NT2/D1 (cell line): ENCODE measurements at regions not wholly inside any gene's neighbourhood (a gene's known extent, or its start where the extent isn't known, plus 50 kb on each side); places are given as distances from the start of the nearest gene placed in this dataset.
"Not testable (repeated sequence)": the region's sequence is repeated elsewhere in the genome, so short reads cannot be mapped to it uniquely, and the experiment has no call there.

Experiments used
- DNase-seq: peaks from one replicate; pipeline ENCODE4 v3.0.0-alpha.2; 2011; ENCODE audit warnings: low read depth, low spot score
- H3K27me3 ChIP-seq: 2 replicates; pipeline ENCODE4 v1.6.0; 2011; ENCODE audit warnings: mild to moderate bottlenecking; ENCODE audit not compliant: insufficient read length, insufficient read depth
- H3K36me3 ChIP-seq: 2 replicates; pipeline ENCODE4 v1.6.1; 2011; ENCODE audit warnings: mild to moderate bottlenecking, low read length, mixed read lengths; ENCODE audit not compliant: insufficient read depth, insufficient read length
- H3K4me1 ChIP-seq: 2 replicates; pipeline ENCODE4 v1.5.1; 2011; ENCODE audit not compliant: insufficient read depth, insufficient read length
- H3K4me3 ChIP-seq: 2 replicates; pipeline ENCODE4 v1.5.1; 2011; ENCODE audit warnings: low read depth; ENCODE audit not compliant: insufficient read length
- H3K9ac ChIP-seq: 2 replicates; pipeline ENCODE4 v1.6.0; 2011; ENCODE audit warnings: low read depth; ENCODE audit not compliant: insufficient read length
- H3K9me3 ChIP-seq: 2 replicates; pipeline ENCODE4 v1.5.1; 2011; ENCODE audit warnings: mild to moderate bottlenecking, low read length; ENCODE audit not compliant: insufficient read depth
- SUZ12 ChIP-seq: IDR thresholded peaks from 2 replicates; pipeline ENCODE4 v1.6.1; 2011; ENCODE audit not compliant: insufficient read length, insufficient read depth; ENCODE audit errors: extremely low read depth
- YY1 ChIP-seq: IDR thresholded peaks from 2 replicates; pipeline ENCODE4 v1.6.1; 2011; ENCODE audit not compliant: insufficient read length, insufficient read depth
- ZNF274 ChIP-seq: IDR thresholded peaks from 2 replicates; pipeline ENCODE4 v1.6.1; 2011; ENCODE audit warnings: mild to moderate bottlenecking, low read depth, low read length

DNA sequence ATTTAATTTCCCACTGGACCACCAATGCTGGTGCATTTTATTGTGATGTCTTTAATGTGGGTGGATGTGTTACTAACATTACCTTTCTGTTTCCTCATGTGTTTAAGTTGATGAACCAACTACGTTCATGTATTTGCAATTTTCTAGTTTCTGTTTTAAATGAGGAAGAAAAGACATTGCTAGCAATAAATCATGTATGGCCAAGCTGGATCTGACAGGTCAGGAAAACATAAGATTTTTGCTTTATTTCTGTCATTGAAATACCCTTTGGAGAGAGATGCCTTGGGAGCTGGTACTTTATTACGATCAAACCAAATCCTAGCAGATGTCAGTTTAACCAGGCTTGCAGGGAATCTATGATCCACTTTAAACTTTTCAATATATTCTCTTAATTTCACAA is 553.2 kb downstream of the RFC3 start:
- no peaks in the 10 kb centered on the region for H3K36me3 ChIP-seq
- no peak for TF ChIP-seq SUZ12
- no peak for TF ChIP-seq YY1
- TF ChIP-seq ZNF274, result no peak
- no peaks in the 10 kb centered on the region for H3K9me3 ChIP-seq
- no peak overlapping the region for H3K4me3 ChIP-seq
- H3K4me1 ChIP-seq, result no peaks in the 10 kb centered on the region
- H3K9ac ChIP-seq, result no peak overlapping the region
- no peak for DNase-seq
- no peaks in the 10 kb centered on the region for H3K27me3 ChIP-seq

DNA sequence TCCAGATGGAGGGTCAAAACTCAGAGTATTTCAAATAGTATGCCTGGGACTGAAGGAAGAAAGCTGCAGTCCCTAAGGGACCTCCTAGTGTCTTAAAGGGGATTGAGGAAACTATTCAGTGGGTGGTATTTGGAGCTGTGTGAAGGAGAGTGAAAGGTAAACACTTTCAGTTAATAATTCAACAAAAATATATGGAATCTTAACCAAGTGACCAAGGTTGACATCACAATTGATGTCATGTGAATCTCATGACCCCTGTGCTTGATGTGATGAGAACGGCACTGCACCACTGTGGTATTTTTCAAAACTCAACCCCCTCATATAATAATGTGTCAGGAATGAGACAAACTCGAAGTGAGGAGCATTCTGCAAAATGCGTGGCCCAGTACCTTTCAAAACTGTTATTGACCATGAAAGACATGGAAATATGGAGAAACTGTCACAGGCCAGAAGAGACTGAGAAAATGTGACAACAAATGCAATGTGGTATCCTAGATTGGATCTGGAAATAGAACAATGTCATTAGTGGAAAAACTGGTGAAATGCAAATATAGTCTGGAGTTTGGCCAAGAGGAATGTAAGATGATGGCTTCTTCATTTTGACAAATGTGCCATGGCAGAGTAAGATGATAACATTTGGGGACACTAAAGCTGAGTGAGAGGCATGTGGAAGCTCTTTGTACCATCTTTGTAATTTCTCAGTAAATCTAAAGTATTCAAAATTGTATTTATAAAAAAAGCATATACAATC is 553.9 kb downstream of the RFC3 start:
- Histone ChIP-seq H3K4me3 (no peak overlapping the region), H3K9ac (no peak overlapping the region), H3K36me3 (no peaks in the 10 kb centered on the region), H3K4me1 (no peaks in the 10 kb centered on the region), H3K27me3 (no peaks in the 10 kb centered on the region), H3K9me3 (no peaks in the 10 kb centered on the region)
- TF ChIP-seq SUZ12 (no peak), YY1 (no peak), ZNF274 (no peak)
- no peak for DNase-seq

DNA sequence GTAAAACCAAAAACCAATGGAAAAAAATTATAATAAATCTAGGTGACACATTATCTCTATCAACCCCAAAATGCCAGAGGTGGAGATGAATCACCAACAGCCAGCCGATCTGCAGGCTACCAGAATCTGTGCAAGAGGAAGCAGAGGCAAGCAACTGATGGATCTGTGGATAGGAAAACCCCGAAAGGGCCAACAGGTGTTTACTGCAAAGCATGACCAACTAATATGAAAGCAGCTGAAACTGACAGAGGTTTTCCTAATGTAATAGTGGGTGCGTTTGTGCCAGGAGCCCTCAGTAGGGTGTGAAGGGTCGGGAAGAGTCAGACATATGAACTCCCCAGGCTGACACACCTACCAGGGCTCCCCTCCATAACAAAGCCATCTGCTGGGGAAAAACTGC is 554.6 kb downstream of the RFC3 start:
- H3K4me1 ChIP-seq, result no peaks in the 10 kb centered on the region
- H3K27me3 ChIP-seq, result no peaks in the 10 kb centered on the region
- no peaks in the 10 kb centered on the region for H3K9me3 ChIP-seq
- no peaks in the 10 kb centered on the region for H3K36me3 ChIP-seq
- no peak overlapping the region for H3K9ac ChIP-seq
- no peak overlapping the region for H3K4me3 ChIP-seq
- TF ChIP-seq YY1 (no peak), ZNF274 (no peak), SUZ12 (no peak)
- no peak for DNase-seq

DNA sequence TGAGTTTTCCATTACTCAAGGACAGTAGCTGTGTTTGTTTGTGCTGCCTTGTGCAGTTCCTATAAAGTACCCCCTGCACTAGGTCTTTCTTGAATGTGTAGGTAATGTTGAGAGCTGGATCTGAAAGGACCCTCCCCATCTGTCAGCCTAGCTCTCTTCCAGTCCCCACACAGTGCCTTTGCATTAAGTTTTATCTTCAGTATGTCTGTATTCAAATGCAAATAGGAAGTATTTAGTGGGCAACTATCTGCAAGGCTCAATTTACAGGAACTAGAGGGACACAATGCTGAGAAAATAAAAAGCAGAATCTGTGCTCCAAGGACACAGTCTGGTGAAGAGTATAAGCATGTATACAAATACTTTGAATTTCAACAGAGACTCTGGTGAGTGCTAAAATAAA is 558.5 kb downstream of the RFC3 start:
- Histone ChIP-seq H3K36me3 (no peaks in the 10 kb centered on the region), H3K9ac (no peak overlapping the region), H3K4me1 (no peaks in the 10 kb centered on the region), H3K27me3 (no peaks in the 10 kb centered on the region), H3K4me3 (no peak overlapping the region), H3K9me3 (no peaks in the 10 kb centered on the region)
- no peak for DNase-seq
- TF ChIP-seq SUZ12 (no peak), YY1 (no peak), ZNF274 (no peak)

DNA sequence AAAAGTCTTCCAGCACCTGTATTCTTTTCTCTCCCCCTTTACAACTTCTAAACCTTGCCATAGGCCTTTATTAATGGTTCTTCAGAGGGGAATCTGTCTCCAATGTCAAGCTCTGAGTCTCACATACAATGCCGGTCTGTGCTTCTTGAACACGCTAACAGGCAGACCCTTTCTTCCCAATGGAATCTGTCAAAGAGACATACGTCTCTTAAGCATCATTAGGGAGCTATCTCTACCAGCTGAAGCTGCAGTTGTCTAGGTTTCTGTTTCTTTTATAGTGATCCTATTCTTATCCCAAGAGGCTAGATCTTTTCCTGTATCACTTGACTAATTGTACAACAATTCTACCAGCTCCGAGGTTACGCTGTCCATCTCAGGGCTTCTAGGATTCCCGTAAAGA is 560.8 kb upstream of the NBEA start:
- Histone ChIP-seq H3K4me1 (no peaks in the 10 kb centered on the region), H3K9me3 (no peaks in the 10 kb centered on the region), H3K9ac (no peak overlapping the region), H3K27me3 (no peaks in the 10 kb centered on the region), H3K4me3 (no peak overlapping the region), H3K36me3 (no peaks in the 10 kb centered on the region)
- DNase-seq, result no peak
- no peak for TF ChIP-seq SUZ12
- no peak for TF ChIP-seq ZNF274
- TF ChIP-seq YY1, result no peak

GRCh38 chr13:34383728-34384127 is 558.3 kb upstream of the NBEA start:
- H3K27me3 ChIP-seq, result no peaks in the 10 kb centered on the region

GRCh38 chr13:34386229-34386628 is 555.8 kb upstream of the NBEA start:
- not testable (repeated sequence) for H3K4me3 ChIP-seq, H3K9ac ChIP-seq, DNase-seq

More at GRCh38 chr13:34383728-34384127, 558.3 kb upstream of the NBEA start:
- no peak overlapping the region for H3K4me3 ChIP-seq
- TF ChIP-seq SUZ12, result no peak
- TF ChIP-seq ZNF274, result no peak
- no peak for TF ChIP-seq YY1
- DNase-seq, result no peak
- H3K36me3 ChIP-seq, result no peaks in the 10 kb centered on the region
- no peaks in the 10 kb centered on the region for H3K9me3 ChIP-seq
- no peaks in the 10 kb centered on the region for H3K4me1 ChIP-seq
- H3K9ac ChIP-seq, result no peak overlapping the region

GRCh38 chr13:34391076-34391475 is 551.0 kb upstream of the NBEA start:
- Histone ChIP-seq H3K9ac (no peak overlapping the region), H3K4me1 (no peaks in the 10 kb centered on the region), H3K36me3 (no peaks in the 10 kb centered on the region), H3K27me3 (no peaks in the 10 kb centered on the region), H3K9me3 (peaks cover 2% of the 10 kb centered on the region; the same call in 1 of the 2 replicates), H3K4me3 (no peak overlapping the region)
- TF ChIP-seq SUZ12 (no peak), YY1 (no peak), ZNF274 (no peak)
- no peak for DNase-seq

More at GRCh38 chr13:34386229-34386628, 555.8 kb upstream of the NBEA start:
- not testable (repeated sequence) for H3K27me3 ChIP-seq, H3K9me3 ChIP-seq, H3K36me3 ChIP-seq, H3K4me1 ChIP-seq
